GM23338 (cell line): ENCODE measurements at regions not wholly inside any gene's neighbourhood (a gene's known extent, or its start where the extent isn't known, plus 50 kb on each side); places are given as distances from the start of the nearest gene placed in this dataset.

Experiments used
- CTCF ChIP-seq, 2 experiments: fragments of 200-600 bp in 1 of 2; sonication (generic) in 1 of 2; conservative IDR thresholded peaks; 2 replicates each; pipeline versions ENCODE4 v1.5.1 to v1.6.1; 2016 to 2017; ENCODE audit warnings: antibody characterized with exemption in 2 of 2, low read depth in 2 of 2, mild to moderate bottlenecking in 2 of 2, moderate library complexity in 1 of 2
- EZH2 ChIP-seq: fragments of 200-600 bp; sonication (generic); IDR thresholded peaks from one replicate; pipeline ENCODE4 v1.8.0; 2017; ENCODE audit warnings: antibody characterized with exemption, mild to moderate bottlenecking, low read depth; ENCODE audit not compliant: unreplicated experiment
- EZH2phosphoT487 ChIP-seq: fragments of 200-600 bp; sonication (generic); IDR thresholded peaks from one replicate; pipeline ENCODE4 v1.8.1; 2018; ENCODE audit warnings: antibody characterized with exemption; ENCODE audit not compliant: unreplicated experiment
- JUNB ChIP-seq: IDR thresholded peaks from one replicate; pipeline ENCODE4 v1.6.1; 2016; ENCODE audit warnings: antibody characterized with exemption; ENCODE audit not compliant: unreplicated experiment
- POLR2AphosphoS5 ChIP-seq: IDR thresholded peaks from 2 replicates; pipeline ENCODE4 v1.6.1; 2016; ENCODE audit warnings: antibody characterized with exemption, low read depth
- REST ChIP-seq: IDR thresholded peaks from one replicate; pipeline ENCODE4 v1.6.1; 2018; ENCODE audit warnings: antibody characterized with exemption; ENCODE audit not compliant: unreplicated experiment
- ZNF331 ChIP-seq: fragments of 250-450 bp; sonication (Bioruptor Pico); IDR thresholded peaks from 2 replicates; pipeline ENCODE4 v1.5.0; 2020; ENCODE audit warnings: low read depth, mild to moderate bottlenecking, moderate library complexity

- TF ChIP-seq CTCF (conservative IDR thresholded peaks at IDR 0.05; ENCODE audit: low read depth in 2 of 2) (no peak), EZH2 (no peak), EZH2phosphoT487 (no peak), JUNB (no peak), REST (no peak), POLR2AphosphoS5 (no peak), ZNF331 (no peak)
Measured at GRCh38 chr4:146032234-146032860, 93.7 kb upstream of the ZNF827 start.
